Type B pancreatic cell (in vitro differentiated cells): ENCODE measurements at regions not wholly inside any gene's neighbourhood (a gene's known extent, or its start where the extent isn't known, plus 50 kb on each side); places are given as distances from the start of the nearest gene placed in this dataset.
A peak's percentile ranks its signal among the peaks of the same experiment; 100 is the strongest.

Source experiments
- DNase-seq: peaks from one replicate; pipeline ENCODE4 v3.0.0; 2021; ENCODE audit warnings: mixed read lengths; ENCODE audit not compliant: unreplicated experiment; ENCODE audit errors: extremely low spot score
- H3K27ac Mint-ChIP-seq: 2 replicates; pipeline ENCODE4 v1.8.0; 2021; ENCODE audit warnings: mild to moderate bottlenecking, mixed read lengths
- H3K27me3 Mint-ChIP-seq: 2 replicates; pipeline ENCODE4 v1.8.0; 2021; ENCODE audit warnings: mixed read lengths
- H3K36me3 Mint-ChIP-seq: 2 replicates; pipeline ENCODE4 v1.8.0; 2021; ENCODE audit warnings: mixed read lengths
- H3K4me1 Mint-ChIP-seq: one replicate; pipeline ENCODE4 v1.8.0; 2021; ENCODE audit warnings: mixed read lengths; ENCODE audit not compliant: unreplicated experiment
- H3K4me3 Mint-ChIP-seq: 2 replicates; pipeline ENCODE4 v1.8.0; 2021; ENCODE audit warnings: mild to moderate bottlenecking, mixed read lengths
- H3K9me3 Mint-ChIP-seq: 2 replicates; pipeline ENCODE4 v1.8.0; 2021; ENCODE audit warnings: mixed read lengths
- CTCF ChIP-seq: fragments of 200-600 bp; sonication (generic); conservative IDR thresholded peaks from 2 replicates; pipeline ENCODE4 v1.5.0; 2021; ENCODE audit warnings: antibody characterized with exemption, mild to moderate bottlenecking

- Mint-ChIP-seq H3K36me3 (no peaks in the 10 kb centered on the region), H3K9me3 (no peaks in the 10 kb centered on the region), H3K4me3 (peak overlapping the region; percentile 81), H3K27me3 (no peaks in the 10 kb centered on the region), H3K4me1 (peaks cover 57% of the 10 kb centered on the region), H3K27ac (peak overlapping the region; percentile 80)
- DNase-seq: no peak
- peak; percentile 52 for TF ChIP-seq CTCF
Observed at GRCh38 chr4:140253556-140254027, 99.6 kb upstream of the MAML3 start.

- no peaks in the 10 kb centered on the region for H3K36me3 Mint-ChIP-seq
- H3K27ac Mint-ChIP-seq: peak overlapping the region; percentile 80
- H3K9me3 Mint-ChIP-seq: no peaks in the 10 kb centered on the region
- DNase-seq: peak; percentile 92
- no peaks in the 10 kb centered on the region for H3K27me3 Mint-ChIP-seq
- peak; percentile 100 for TF ChIP-seq CTCF
- peaks cover 57% of the 10 kb centered on the region for H3K4me1 Mint-ChIP-seq
- H3K4me3 Mint-ChIP-seq: peak overlapping the region; percentile 81
Observed at GRCh38 chr4:140252742-140253555, 99.0 kb upstream of the MAML3 start.

DNA sequence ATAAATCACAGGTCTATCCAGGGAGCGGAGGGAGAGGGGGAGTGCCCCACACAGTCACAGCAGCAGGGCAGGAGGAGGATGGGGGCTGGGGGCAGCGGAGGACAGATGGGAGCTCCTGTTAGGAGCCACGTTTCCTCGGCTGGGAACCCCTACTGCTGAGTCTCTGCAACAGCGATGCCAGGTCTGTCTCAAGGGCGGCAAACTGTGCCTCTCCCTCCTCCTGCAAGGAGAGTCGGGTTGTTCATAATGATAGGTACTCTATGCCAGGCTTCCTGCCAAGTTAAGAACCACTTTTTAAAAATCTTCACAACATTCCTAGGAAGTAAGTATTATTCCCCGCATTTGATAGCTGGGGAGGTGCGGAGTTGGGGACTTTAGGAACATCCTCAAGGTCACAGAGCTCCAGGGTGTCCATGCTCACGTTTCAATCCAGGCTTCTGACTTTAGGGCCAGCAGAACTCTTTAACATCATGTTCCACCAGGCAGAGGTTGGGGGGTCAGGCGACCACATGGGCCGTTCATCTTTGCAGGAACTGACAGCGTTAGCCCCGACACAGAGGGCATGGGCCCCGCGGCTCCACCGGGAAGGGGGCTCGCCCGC, 98.3 kb upstream of the MAML3 start:
- peak overlapping the region; percentile 86 for H3K4me3 Mint-ChIP-seq
- no peaks in the 10 kb centered on the region for H3K27me3 Mint-ChIP-seq
- peak overlapping the region; percentile 88 for H3K27ac Mint-ChIP-seq
- DNase-seq: no peak
- H3K4me1 Mint-ChIP-seq: peaks cover 53% of the 10 kb centered on the region
- H3K9me3 Mint-ChIP-seq: no peaks in the 10 kb centered on the region
- no peaks in the 10 kb centered on the region for H3K36me3 Mint-ChIP-seq
- TF ChIP-seq CTCF: no peak

DNA sequence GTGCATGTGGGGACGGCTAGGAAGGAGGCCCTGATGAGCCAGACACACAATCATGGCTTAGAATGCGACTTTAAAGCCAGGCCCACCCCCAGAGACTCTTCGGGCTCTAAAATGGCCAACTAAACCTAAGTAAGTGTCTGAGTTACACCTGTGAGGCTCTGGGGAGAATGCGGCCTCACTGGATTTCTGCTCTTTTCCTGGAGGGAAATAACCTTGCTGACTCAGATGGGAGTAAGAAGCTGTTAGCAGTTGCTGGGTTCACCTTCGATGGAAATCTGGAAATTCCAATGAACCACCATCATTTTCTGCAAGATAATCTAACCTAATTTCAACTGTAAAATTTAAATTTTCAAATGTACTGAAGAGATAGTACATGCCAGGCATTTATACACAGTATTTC, 97.6 kb upstream of the MAML3 start:
- Mint-ChIP-seq H3K27ac (peak overlapping the region; percentile 88), H3K9me3 (no peaks in the 10 kb centered on the region), H3K4me3 (peak overlapping the region; percentile 86), H3K27me3 (no peaks in the 10 kb centered on the region), H3K36me3 (no peaks in the 10 kb centered on the region), H3K4me1 (peaks cover 51% of the 10 kb centered on the region)
- TF ChIP-seq CTCF: no peak
- DNase-seq: no peak

GRCh38 chr4:140250989-140251552, 97.1 kb upstream of the MAML3 start:
- DNase-seq: no peak
- peak overlapping the region; percentile 88 for H3K27ac Mint-ChIP-seq

More at GRCh38 chr4:140250989-140251552, 97.1 kb upstream of the MAML3 start:
- Mint-ChIP-seq H3K4me3 (peak overlapping the region; percentile 86), H3K27me3 (no peaks in the 10 kb centered on the region), H3K4me1 (peaks cover 51% of the 10 kb centered on the region), H3K36me3 (no peaks in the 10 kb centered on the region), H3K9me3 (no peaks in the 10 kb centered on the region)
- no peak for TF ChIP-seq CTCF
